Tibial nerve (tissue), 4 donors: ENCODE measurements at regions not wholly inside any gene's neighbourhood (a gene's known extent, or its start where the extent isn't known, plus 50 kb on each side); places are given as distances from the start of the nearest gene placed in this dataset.

Experiments used
- CTCF ChIP-seq, 5 experiments: fragments of 200-600 bp in 3 of 5; fragments of 450-650 bp in 2 of 5; sonication (generic) in 3 of 5; IDR thresholded peaks; one replicate each; pipeline ENCODE4 v1.5.1; 2016 to 2019; ENCODE audit warnings: antibody characterized with exemption in 5 of 5, mild to moderate bottlenecking in 3 of 5, moderate library complexity in 2 of 5
- EP300 ChIP-seq, 2 donors: sonication (generic); formaldehyde crosslinking; IDR thresholded peaks; one replicate each; pipeline ENCODE4 v1.6.1; 2017; ENCODE audit warnings: antibody characterized with exemption in 2 of 2, mild to moderate bottlenecking in 1 of 2
- POLR2A ChIP-seq, 2 donors: fragments of 450-650 bp; IDR thresholded peaks; one replicate each; pipeline ENCODE4 v1.6.1; 2017; ENCODE audit warnings: antibody characterized with exemption in 2 of 2, mild to moderate bottlenecking in 2 of 2, moderate library complexity in 2 of 2

- TF ChIP-seq CTCF (IDR thresholded peaks at IDR 0.05) (no peak), POLR2A (IDR thresholded peaks at IDR 0.05) (no peak), EP300 (IDR thresholded peaks at IDR 0.05) (no peak)
These were observed 285.6 kb upstream of the SGK1 start for GRCh38 chr6:134603561-134603960.
